ENCODE measurements at regions not wholly inside any gene's neighbourhood (a gene's known extent, or its start where the extent isn't known, plus 50 kb on each side); places are given as distances from the start of the nearest gene placed in this dataset.

DNA sequence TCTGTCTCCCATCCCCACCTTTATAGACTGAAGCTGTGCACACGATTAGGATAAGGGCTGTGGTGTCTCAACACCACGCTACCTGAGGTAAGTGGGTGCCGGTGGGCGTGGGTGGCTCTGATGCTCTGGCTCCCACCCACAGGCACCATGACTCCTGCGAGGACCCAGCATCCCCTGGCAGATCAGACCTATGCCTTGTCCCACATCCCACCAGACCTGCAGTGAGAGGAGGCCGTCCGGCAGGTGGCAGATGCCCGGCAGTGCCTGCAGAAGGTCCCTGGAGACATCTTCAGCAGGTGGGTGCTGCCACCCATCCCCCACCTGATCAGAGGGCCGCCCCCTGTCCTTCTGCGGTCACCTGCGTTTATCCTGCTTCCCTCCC is 104.4 kb upstream of the PRB2 start:
- DNase-seq = no peak
- H3K9me3 ChIP-seq = no peaks in the 10 kb centered on the region
- H3K27me3 ChIP-seq = no peaks in the 10 kb centered on the region
- TF ChIP-seq, protein P1, sequence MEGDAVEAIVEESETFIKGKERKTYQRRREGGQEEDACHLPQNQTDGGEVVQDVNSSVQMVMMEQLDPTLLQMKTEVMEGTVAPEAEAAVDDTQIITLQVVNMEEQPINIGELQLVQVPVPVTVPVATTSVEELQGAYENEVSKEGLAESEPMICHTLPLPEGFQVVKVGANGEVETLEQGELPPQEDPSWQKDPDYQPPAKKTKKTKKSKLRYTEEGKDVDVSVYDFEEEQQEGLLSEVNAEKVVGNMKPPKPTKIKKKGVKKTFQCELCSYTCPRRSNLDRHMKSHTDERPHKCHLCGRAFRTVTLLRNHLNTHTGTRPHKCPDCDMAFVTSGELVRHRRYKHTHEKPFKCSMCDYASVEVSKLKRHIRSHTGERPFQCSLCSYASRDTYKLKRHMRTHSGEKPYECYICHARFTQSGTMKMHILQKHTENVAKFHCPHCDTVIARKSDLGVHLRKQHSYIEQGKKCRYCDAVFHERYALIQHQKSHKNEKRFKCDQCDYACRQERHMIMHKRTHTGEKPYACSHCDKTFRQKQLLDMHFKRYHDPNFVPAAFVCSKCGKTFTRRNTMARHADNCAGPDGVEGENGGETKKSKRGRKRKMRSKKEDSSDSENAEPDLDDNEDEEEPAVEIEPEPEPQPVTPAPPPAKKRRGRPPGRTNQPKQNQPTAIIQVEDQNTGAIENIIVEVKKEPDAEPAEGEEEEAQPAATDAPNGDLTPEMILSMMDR (IDR thresholded peaks at IDR 0.05) = no peak
- no peak for TF ChIP-seq POLR2A (IDR thresholded peaks at IDR 0.05)
- no peak overlapping the region for H3K4me3 ChIP-seq
- H3K4me1 ChIP-seq = peaks cover 0 to 4% of the 10 kb centered on the region in 2 donors
- H3K36me3 ChIP-seq = no peaks in the 10 kb centered on the region
- intact Hi-C loops (cut with DNase I; ENCODE audit: low total_unique reads) = no loop called here
- no peak overlapping the region for H3K27ac ChIP-seq

DNA sequence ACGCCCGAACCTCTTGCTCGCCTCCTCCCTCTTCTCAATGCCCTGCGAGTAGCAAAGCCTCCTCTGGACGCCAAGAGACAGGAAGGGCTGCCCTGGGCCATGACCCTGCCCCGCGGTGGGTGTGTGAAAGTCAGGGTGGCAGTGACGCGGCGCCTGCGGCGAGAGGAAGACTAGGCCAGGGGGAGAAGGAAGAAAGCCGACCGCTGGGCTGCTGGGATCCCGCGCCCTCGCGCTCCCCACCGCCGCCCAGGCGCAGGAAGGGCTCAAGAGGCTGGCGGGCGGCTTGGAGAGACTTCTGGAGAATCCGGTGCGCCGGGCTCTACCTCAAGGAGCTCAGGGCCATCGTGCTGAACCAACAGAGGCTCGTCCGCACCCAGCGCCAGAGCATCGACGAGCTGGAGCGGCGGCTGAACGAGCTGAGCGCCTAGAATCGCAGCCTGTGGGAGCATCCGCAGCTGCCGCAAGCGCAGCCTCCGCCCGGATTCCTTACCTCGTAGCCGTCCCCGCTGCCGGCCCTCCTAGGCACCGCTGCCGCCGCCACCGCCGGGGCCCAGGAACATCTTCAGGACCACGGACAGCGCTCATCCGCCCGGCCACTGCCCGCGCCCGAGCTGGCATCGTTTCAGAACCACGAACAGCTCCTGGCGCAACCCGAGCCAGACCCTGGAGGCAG is 105.0 kb upstream of the PRB2 start:
- Histone ChIP-seq H3K36me3 (no peaks in the 10 kb centered on the region), H3K27me3 (no peaks in the 10 kb centered on the region), H3K4me3 (no peak overlapping the region), H3K27ac (no peak overlapping the region), H3K4me1 (peaks cover 0 to 4% of the 10 kb centered on the region in 2 donors), H3K9me3 (no peaks in the 10 kb centered on the region)
- TF ChIP-seq, protein P1 (IDR thresholded peaks at IDR 0.05) = no peak
- no peak for TF ChIP-seq POLR2A (IDR thresholded peaks at IDR 0.05)
- peak; percentile 47 to 71 for DNase-seq
- intact Hi-C loops (cut with DNase I; ENCODE audit: low total_unique reads) = no loop called here

DNA sequence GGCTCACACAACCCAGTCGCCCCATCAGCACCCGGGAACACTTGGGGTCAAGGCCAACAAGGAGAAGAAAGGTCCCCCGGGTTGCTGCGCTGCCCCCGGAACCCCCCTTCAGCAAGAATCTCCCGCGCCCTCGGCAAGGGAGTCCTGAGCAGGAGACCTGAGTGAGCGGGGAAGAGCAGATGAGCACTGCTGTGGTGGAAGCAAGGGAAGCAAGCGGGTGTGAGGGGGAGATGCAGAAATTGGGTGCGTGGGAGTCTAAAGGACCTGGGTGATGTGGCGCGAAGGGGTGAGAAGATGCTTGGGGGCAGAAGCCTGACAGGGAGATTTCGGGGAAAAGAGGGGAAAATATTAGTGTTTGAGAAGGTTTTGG is 105.5 kb upstream of the PRB2 start:
- DNase-seq = no peak
- Histone ChIP-seq H3K9me3 (no peaks in the 10 kb centered on the region), H3K36me3 (no peaks in the 10 kb centered on the region), H3K27ac (no peak overlapping the region), H3K27me3 (no peaks in the 10 kb centered on the region), H3K4me3 (no peak overlapping the region), H3K4me1 (peaks cover 0 to 4% of the 10 kb centered on the region in 2 donors)
- no peak for TF ChIP-seq POLR2A (IDR thresholded peaks at IDR 0.05)
- TF ChIP-seq, protein P1 (IDR thresholded peaks at IDR 0.05) = no peak
- intact Hi-C loops (cut with DNase I; ENCODE audit: low total_unique reads) = no loop called here

DNA sequence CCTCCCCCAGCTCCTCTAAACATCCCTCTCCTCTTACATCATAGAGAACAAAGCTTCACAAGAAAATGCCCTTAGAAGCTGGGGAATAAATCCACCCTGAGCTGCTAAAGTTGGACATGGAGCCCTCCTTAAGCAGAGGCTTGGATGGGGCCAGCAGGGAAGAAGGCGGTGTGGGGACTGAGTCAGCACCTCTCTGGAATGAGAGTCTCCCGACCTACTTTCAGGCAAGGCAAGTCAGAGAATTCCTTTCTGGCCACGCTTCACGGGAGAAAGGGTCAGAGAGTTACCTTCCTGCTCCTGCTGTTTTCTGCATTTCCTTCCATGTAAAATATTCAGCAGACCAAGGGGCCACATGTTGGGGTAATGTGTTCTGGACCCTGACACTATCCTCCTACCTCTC is 113.3 kb upstream of the PRB2 start:
- intact Hi-C loops (cut with DNase I; ENCODE audit: low total_unique reads) = no loop called here
- Histone ChIP-seq H3K27ac (no peak overlapping the region), H3K4me1 (no peaks in the 10 kb centered on the region), H3K9me3 (no peaks in the 10 kb centered on the region), H3K4me3 (no peak overlapping the region), H3K27me3 (no peaks in the 10 kb centered on the region), H3K36me3 (no peaks in the 10 kb centered on the region)
- no peak for DNase-seq
- TF ChIP-seq, protein P1 (IDR thresholded peaks at IDR 0.05) = no peak
- no peak for TF ChIP-seq POLR2A (IDR thresholded peaks at IDR 0.05)

DNA sequence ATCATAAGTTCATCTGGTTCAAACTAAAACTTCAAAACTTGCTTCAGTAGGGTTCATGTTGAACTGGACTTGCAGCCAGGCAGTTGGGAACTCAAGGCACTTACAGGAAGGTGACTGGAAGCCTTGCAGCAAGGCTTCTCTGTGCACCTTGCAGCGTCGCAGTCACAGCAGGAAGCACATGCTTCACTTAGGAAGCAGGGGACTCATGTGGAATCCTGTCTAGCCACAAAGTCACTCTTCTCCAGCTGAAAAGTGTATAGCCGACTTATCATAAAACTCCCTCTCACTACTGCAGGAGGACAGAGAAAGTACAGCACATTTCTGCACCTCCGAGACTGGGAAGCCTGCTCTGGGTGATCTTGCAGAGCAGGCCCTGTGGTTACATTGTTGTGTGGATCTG is 114.0 kb upstream of the PRB2 start:
- no peaks in the 10 kb centered on the region for H3K27me3 ChIP-seq
- H3K4me1 ChIP-seq = no peaks in the 10 kb centered on the region
- no peaks in the 10 kb centered on the region for H3K9me3 ChIP-seq
- DNase-seq = no peak
- H3K36me3 ChIP-seq = no peaks in the 10 kb centered on the region
- no peak overlapping the region for H3K27ac ChIP-seq
- TF ChIP-seq POLR2A (IDR thresholded peaks at IDR 0.05) = no peak
- TF ChIP-seq, protein P1 (IDR thresholded peaks at IDR 0.05) = no peak
- intact Hi-C loops (cut with DNase I; ENCODE audit: low total_unique reads) = no loop called here
- no peak overlapping the region for H3K4me3 ChIP-seq
